OCI-LY7 (cell line): ENCODE measurements at regions not wholly inside any gene's neighbourhood (a gene's known extent, or its start where the extent isn't known, plus 50 kb on each side); places are given as distances from the start of the nearest gene placed in this dataset.

ENCODE experiments used
- BruUV-seq: library from RNA; stranded (reverse); fragments of 400-500 nt; replicated peaks from 2 replicates; lab custom pipeline; 2021; lab: Mats Ljungman, UMichigan
- CTCF ChIA-PET: fragments of 300-600 bp; sonication (Branson Sonifier 250); formaldehyde crosslinking; loops from one replicate; lab custom pipeline; 2022; ENCODE audit warnings: antibody characterized with exemption; ENCODE audit not compliant: unreplicated experiment; lab: Charles Lee
- POLR2A ChIA-PET: fragments of 300-600 bp; sonication (Branson Sonifier 250); formaldehyde crosslinking; loops from one replicate; lab custom pipeline; 2022; ENCODE audit warnings: antibody characterized with exemption; lab: Charles Lee
- DNase-seq: peaks from one replicate; pipeline ENCODE4 v3.0.0-alpha.2; 2015; ENCODE audit warnings: low spot score
- H2AFZ ChIP-seq: fragments of 200-600 bp; sonication (generic), shearing (Covaris generic); 2 replicates; pipeline ENCODE4 v1.6.1; 2014; ENCODE audit warnings: mild to moderate bottlenecking, antibody characterized with exemption, low read length, moderate library complexity
- H3K27ac ChIP-seq: fragments of 200-600 bp; sonication (generic); 2 replicates; pipeline ENCODE4 v1.5.1; 2014; ENCODE audit warnings: mixed run types, low read depth, mild to moderate bottlenecking, moderate library complexity, low read length, inconsistent platforms; ENCODE audit not compliant: poor library complexity, severe bottlenecking
- H3K36me3 ChIP-seq: fragments of 200-600 bp; sonication (generic); 2 replicates; pipeline ENCODE4 v1.6.1; 2014; ENCODE audit warnings: mild to moderate bottlenecking, antibody characterized with exemption, low read length, moderate library complexity, mixed read lengths; ENCODE audit not compliant: insufficient read depth
- H3K4me1 ChIP-seq: fragments of 200-600 bp; sonication (generic); 2 replicates; pipeline ENCODE4 v1.5.1; 2014; ENCODE audit warnings: mild to moderate bottlenecking, low read length; ENCODE audit not compliant: insufficient read depth, poor library complexity, severe bottlenecking
- H3K4me2 ChIP-seq: fragments of 200-600 bp; sonication (generic); 2 replicates; pipeline ENCODE4 v1.6.1; 2014; ENCODE audit warnings: mild to moderate bottlenecking, low read length
- H3K4me3 ChIP-seq: fragments of 200-600 bp; sonication (generic); 2 replicates; pipeline ENCODE4 v1.5.1; 2014; ENCODE audit warnings: mild to moderate bottlenecking, low read depth, low read length; ENCODE audit not compliant: poor library complexity, severe bottlenecking
- H3K79me2 ChIP-seq: fragments of 200-600 bp; sonication (generic); 2 replicates; pipeline ENCODE4 v1.6.1; 2016; ENCODE audit warnings: low read depth, mild to moderate bottlenecking, low read length, moderate library complexity, mixed read lengths; ENCODE audit not compliant: insufficient read depth
- H3K9me2 ChIP-seq: fragments of 200-600 bp; sonication (generic); 2 replicates; pipeline ENCODE4 v1.6.1; 2016; ENCODE audit warnings: mild to moderate bottlenecking, low read length, mixed read lengths; ENCODE audit not compliant: insufficient read depth
- H3K9me3 ChIP-seq: fragments of 200-600 bp; sonication (generic); 2 replicates; pipeline ENCODE4 v1.6.1; 2014; ENCODE audit warnings: mild to moderate bottlenecking, mixed run types, low read length, mixed read lengths
- H4K20me1 ChIP-seq: fragments of 200-600 bp; sonication (generic); 2 replicates; pipeline ENCODE4 v1.6.1; 2014; ENCODE audit warnings: mild to moderate bottlenecking, antibody characterized with exemption, low read length, moderate library complexity, mixed read lengths; ENCODE audit not compliant: insufficient read depth
- EZH2phosphoT487 ChIP-seq: fragments of 200-600 bp; sonication (generic); IDR thresholded peaks from 2 replicates; pipeline ENCODE4 v1.6.1; 2018; ENCODE audit warnings: low read depth, borderline replicate concordance, mild to moderate bottlenecking, mixed run types, antibody characterized with exemption, low read length, moderate library complexity, mixed read lengths
- intact Hi-C: fragments of 100-400 bp; cut with micrococcal nuclease; formaldehyde crosslinking; loops from one replicate; pipeline ENCODE4 v1.10.0; 2022; ENCODE audit not compliant: unreplicated experiment
- TF ChIP-seq, protein P1 (sequence below): fragments of 200-600 bp; sonication (generic); conservative IDR thresholded peaks from 2 replicates; pipeline ENCODE4 v1.5.1; 2014; ENCODE audit warnings: mild to moderate bottlenecking, antibody characterized with exemption, low read length, moderate library complexity, mixed read lengths

DNA sequence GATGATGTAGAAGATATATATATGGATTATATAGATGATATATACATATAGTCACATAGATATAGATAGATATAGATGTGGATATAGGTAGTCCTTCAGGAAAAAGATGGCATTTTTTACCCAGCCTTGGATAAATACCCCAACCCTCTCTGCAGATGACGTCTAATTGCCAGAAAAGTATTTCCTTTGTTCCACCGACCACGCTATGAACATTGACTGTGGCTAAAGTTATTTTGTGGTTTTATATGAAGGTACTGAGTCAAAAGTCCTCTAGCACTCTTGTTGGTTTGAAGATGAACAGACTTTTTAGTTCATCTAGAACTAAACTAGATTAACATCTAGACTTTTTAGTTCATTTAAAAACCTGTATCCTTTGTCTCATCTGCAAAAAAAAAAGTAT, 207.7 kb downstream of the PLOD2 start:
- TF ChIP-seq, protein P1, sequence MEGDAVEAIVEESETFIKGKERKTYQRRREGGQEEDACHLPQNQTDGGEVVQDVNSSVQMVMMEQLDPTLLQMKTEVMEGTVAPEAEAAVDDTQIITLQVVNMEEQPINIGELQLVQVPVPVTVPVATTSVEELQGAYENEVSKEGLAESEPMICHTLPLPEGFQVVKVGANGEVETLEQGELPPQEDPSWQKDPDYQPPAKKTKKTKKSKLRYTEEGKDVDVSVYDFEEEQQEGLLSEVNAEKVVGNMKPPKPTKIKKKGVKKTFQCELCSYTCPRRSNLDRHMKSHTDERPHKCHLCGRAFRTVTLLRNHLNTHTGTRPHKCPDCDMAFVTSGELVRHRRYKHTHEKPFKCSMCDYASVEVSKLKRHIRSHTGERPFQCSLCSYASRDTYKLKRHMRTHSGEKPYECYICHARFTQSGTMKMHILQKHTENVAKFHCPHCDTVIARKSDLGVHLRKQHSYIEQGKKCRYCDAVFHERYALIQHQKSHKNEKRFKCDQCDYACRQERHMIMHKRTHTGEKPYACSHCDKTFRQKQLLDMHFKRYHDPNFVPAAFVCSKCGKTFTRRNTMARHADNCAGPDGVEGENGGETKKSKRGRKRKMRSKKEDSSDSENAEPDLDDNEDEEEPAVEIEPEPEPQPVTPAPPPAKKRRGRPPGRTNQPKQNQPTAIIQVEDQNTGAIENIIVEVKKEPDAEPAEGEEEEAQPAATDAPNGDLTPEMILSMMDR: no peak
- no peak for TF ChIP-seq EZH2phosphoT487
- H3K27ac ChIP-seq: no peak overlapping the region
- CTCF ChIA-PET: no interaction called here

DNA sequence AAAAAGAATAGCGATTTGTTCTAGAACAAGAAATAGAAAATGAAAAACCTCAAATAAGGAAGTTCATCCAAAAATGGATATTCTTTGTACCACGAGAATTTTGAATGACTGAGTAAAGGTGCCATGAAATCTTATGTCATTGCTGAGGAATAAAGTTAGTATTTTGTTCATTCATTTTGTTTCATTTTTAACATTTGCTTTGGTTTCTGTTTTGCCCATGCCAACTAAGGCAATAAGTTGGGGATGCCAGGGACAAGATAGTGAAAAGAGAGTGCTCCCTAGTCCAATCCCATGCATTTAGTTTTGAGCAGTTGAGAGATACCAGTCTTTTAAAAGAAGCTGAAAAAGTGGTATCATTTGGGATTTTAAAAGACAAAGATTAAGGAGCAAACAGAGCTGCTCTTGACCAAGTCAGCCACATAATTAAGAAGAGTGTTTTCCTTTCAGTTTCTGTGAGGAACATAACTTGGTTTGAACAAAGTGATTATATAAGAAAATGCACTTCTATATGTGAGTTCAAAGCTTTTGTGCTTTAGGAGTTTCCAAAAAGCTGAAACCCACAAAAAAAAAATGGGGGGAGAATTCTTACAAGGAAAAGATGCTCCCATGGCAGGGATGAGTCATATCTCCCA, 201.4 kb downstream of the PLOD2 start:
- Histone ChIP-seq H3K4me2 (no peak overlapping the region), H3K9me2 (no peaks in the 10 kb centered on the region), H3K36me3 (no peaks in the 10 kb centered on the region), H4K20me1 (no peaks in the 10 kb centered on the region), H3K4me3 (no peak overlapping the region), H2AFZ (no peak overlapping the region), H3K27ac (no peak overlapping the region), H3K79me2 (no peaks in the 10 kb centered on the region), H3K4me1 (no peaks in the 10 kb centered on the region), H3K9me3 (no peaks in the 10 kb centered on the region)
- ChIA-PET CTCF (no interaction called here), POLR2A (no interaction called here)
- BruUV-seq: no TSS peak
- no peak for DNase-seq
- intact Hi-C loops: no loop called here
- TF ChIP-seq, protein P1: no peak
- TF ChIP-seq EZH2phosphoT487: no peak

More for the DNA sequence above, 207.7 kb downstream of the PLOD2 start:
- POLR2A ChIA-PET: no interaction called here
- intact Hi-C loops: no loop called here
- Histone ChIP-seq H4K20me1 (no peaks in the 10 kb centered on the region), H3K36me3 (no peaks in the 10 kb centered on the region), H2AFZ (no peak overlapping the region), H3K4me3 (no peak overlapping the region), H3K4me1 (no peaks in the 10 kb centered on the region), H3K9me2 (no peaks in the 10 kb centered on the region), H3K9me3 (no peaks in the 10 kb centered on the region), H3K4me2 (no peak overlapping the region), H3K79me2 (no peaks in the 10 kb centered on the region)
- BruUV-seq: no TSS peak
- DNase-seq: no peak

DNA sequence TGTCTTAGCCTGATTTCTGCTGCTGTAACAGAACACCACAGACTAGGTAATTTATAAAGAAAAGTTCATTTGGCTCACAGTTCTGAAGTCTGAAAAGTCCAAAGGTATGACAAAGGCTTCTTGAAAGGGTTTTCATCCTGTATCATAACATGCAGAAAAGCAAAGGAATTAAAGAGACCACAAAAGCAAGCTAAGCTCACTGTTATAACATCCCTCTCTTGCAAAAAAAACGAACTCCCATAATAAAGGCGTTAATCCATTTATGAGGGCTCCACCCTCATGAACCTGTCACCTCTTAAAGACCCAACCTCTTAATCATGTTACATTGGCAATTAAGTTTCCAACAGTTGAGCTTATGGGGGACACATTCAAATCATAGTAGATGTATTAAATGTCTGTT, 197.9 kb downstream of the PLOD2 start:
- no peak for TF ChIP-seq EZH2phosphoT487
- TF ChIP-seq, protein P1: no peak
- BruUV-seq: no TSS peak

More for the DNA sequence above, 197.9 kb downstream of the PLOD2 start:
- ChIA-PET POLR2A (interaction anchor here (0.6 to 1.1 kb wide), 3 partner anchors 12 to 62 kb away, joined by 3 to 6 read pairs (median 4); no protein-coding TSS in a partner anchor), CTCF (no interaction called here)
- DNase-seq: no peak
- intact Hi-C loops: no loop called here
- Histone ChIP-seq H3K79me2 (no peaks in the 10 kb centered on the region), H3K4me3 (no peak overlapping the region), H3K9me3 (no peaks in the 10 kb centered on the region), H3K9me2 (no peaks in the 10 kb centered on the region), H4K20me1 (no peaks in the 10 kb centered on the region), H3K27ac (no peak overlapping the region), H3K36me3 (no peaks in the 10 kb centered on the region), H3K4me1 (no peaks in the 10 kb centered on the region), H3K4me2 (no peak overlapping the region), H2AFZ (no peak overlapping the region)
